IMR-90 (cell line): ENCODE measurements at regions not wholly inside any gene's neighbourhood (a gene's known extent, or its start where the extent isn't known, plus 50 kb on each side); places are given as distances from the start of the nearest gene placed in this dataset.

Experiments
- RFX5 ChIP-seq: IDR thresholded peaks from 2 replicates; pipeline ENCODE4 v1.8.0; 2012; ENCODE audit warnings: low read depth, mild to moderate bottlenecking, low read length, moderate library complexity
- TF ChIP-seq, protein P1 (sequence below): conservative IDR thresholded peaks from 2 replicates; pipeline ENCODE4 v1.5.1; 2012; ENCODE audit warnings: mild to moderate bottlenecking, low read depth, low read length, improper control_type of control experiment

DNA sequence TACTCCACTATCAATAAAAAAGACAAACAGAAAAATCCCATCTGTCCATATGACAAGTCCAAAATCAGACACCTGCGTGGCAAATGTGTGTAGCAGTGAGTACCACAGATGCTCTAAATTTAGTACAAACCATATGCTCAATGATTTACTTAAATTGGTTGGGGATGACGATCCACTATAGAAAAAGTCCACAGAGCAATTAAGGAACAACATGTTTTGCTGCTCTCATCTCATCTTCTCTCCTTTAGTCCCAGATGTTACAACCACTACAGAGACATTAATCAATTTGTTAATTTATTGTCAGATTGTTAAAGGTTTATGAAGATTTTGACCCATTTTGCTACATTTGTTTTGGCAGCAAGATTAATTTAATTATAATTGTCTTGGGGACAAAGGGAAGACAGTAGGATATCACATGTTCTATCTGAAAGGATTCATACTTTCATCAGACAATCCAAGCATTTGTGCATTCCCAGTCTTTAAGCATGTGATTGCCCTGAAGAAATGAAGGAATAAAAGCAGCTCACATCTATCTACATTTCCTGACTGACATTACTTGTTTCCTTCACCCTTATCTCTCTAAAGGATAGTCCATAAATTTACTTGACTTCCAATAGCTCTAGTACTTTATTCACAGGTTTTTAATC, 2268.1 kb downstream of the PCDH7 start:
- TF ChIP-seq, protein P1, sequence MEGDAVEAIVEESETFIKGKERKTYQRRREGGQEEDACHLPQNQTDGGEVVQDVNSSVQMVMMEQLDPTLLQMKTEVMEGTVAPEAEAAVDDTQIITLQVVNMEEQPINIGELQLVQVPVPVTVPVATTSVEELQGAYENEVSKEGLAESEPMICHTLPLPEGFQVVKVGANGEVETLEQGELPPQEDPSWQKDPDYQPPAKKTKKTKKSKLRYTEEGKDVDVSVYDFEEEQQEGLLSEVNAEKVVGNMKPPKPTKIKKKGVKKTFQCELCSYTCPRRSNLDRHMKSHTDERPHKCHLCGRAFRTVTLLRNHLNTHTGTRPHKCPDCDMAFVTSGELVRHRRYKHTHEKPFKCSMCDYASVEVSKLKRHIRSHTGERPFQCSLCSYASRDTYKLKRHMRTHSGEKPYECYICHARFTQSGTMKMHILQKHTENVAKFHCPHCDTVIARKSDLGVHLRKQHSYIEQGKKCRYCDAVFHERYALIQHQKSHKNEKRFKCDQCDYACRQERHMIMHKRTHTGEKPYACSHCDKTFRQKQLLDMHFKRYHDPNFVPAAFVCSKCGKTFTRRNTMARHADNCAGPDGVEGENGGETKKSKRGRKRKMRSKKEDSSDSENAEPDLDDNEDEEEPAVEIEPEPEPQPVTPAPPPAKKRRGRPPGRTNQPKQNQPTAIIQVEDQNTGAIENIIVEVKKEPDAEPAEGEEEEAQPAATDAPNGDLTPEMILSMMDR: no peak
- TF ChIP-seq RFX5: no peak
